Lower lobe of right lung (tissue), 2 donors: ENCODE measurements at regions not wholly inside any gene's neighbourhood (a gene's known extent, or its start where the extent isn't known, plus 50 kb on each side); places are given as distances from the start of the nearest gene placed in this dataset.
"Not testable (repeated sequence)": the region's sequence is repeated elsewhere in the genome, so short reads cannot be mapped to it uniquely, and the experiment has no call there.

Source experiments
- ATAC-seq, 2 donors: fragments of 200-7000 bp; cut with Tn5 transposase; one replicate each; pipeline ENCODE4 v1.9.1; 2020 to 2022; ENCODE audit warnings: mild to moderate bottlenecking in 2 of 2, moderate library complexity in 2 of 2
- DNase-seq: peaks from one replicate; pipeline ENCODE4 v3.0.0-alpha.2; 2020
- H3K27ac ChIP-seq: fragments of 200-600 bp; one replicate; pipeline ENCODE4 v1.8.0; 2022
- H3K27me3 ChIP-seq: fragments of 200-600 bp; one replicate; pipeline ENCODE4 v1.8.0; 2022; ENCODE audit warnings: low read depth
- H3K36me3 ChIP-seq: fragments of 200-600 bp; one replicate; pipeline ENCODE4 v1.8.0; 2022; ENCODE audit warnings: mild to moderate bottlenecking
- H3K4me1 ChIP-seq: fragments of 200-600 bp; one replicate; pipeline ENCODE4 v1.8.0; 2022
- H3K4me3 ChIP-seq: fragments of 200-600 bp; one replicate; pipeline ENCODE4 v1.8.0; 2022; ENCODE audit warnings: mild to moderate bottlenecking
- H3K9me3 ChIP-seq: fragments of 200-600 bp; one replicate; pipeline ENCODE4 v1.8.0; 2022
- CTCF ChIP-seq: fragments of 200-600 bp; IDR thresholded peaks from one replicate; pipeline ENCODE4 v1.8.0; 2022; ENCODE audit warnings: antibody characterized with exemption, mild to moderate bottlenecking
- intact Hi-C: fragments of 100-400 bp; cut with DNase I; formaldehyde crosslinking; loops from one replicate; pipeline ENCODE4 v1.11.0; 2022
- donor health status: DM: no; HTN: yes; CAD: no; lungs with severe emphysema.

GRCh38 chr1:178607718-178608408 lies 95.0 kb downstream of the TEX35 start:
- no peak overlapping the region for H3K4me3 ChIP-seq
- intact Hi-C loops, result no loop called here
- H3K27ac ChIP-seq, result no peak overlapping the region
- no peak for TF ChIP-seq CTCF
- no peaks in the 10 kb centered on the region for H3K36me3 ChIP-seq
- no peaks in the 10 kb centered on the region for H3K9me3 ChIP-seq
- DNase-seq (no peak), ATAC-seq (peak in 1 of 2 donors; percentile 32)
- H3K4me1 ChIP-seq, result peaks cover 10% of the 10 kb centered on the region
- H3K27me3 ChIP-seq, result no peaks in the 10 kb centered on the region

GRCh38 chr1:178609015-178609414 lies 96.1 kb downstream of the TEX35 start:
- Histone ChIP-seq H3K4me1 (peaks cover 10% of the 10 kb centered on the region), H3K9me3 (no peaks in the 10 kb centered on the region), H3K27ac (no peak overlapping the region), H3K36me3 (no peaks in the 10 kb centered on the region), H3K4me3 (no peak overlapping the region), H3K27me3 (no peaks in the 10 kb centered on the region)
- no peak for DNase-seq
- no peak for ATAC-seq
- TF ChIP-seq CTCF, result no peak
- intact Hi-C loops, result no loop called here

GRCh38 chr1:178610690-178611410 lies 97.9 kb downstream of the TEX35 start:
- intact Hi-C loops, H3K9me3 ChIP-seq, H3K27ac ChIP-seq, ATAC-seq, H3K4me3 ChIP-seq, H3K27me3 ChIP-seq, DNase-seq, H3K36me3 ChIP-seq: not testable (repeated sequence)
- H3K4me1 ChIP-seq, result peaks cover 10% of the 10 kb centered on the region

- H3K4me3 ChIP-seq, result no peak overlapping the region
- no peak overlapping the region for H3K27ac ChIP-seq
- no peaks in the 10 kb centered on the region for H3K36me3 ChIP-seq
- no peak for TF ChIP-seq CTCF
- intact Hi-C loops, result no loop called here
- peaks cover 10% of the 10 kb centered on the region for H3K4me1 ChIP-seq
- no peak for ATAC-seq
- no peak for DNase-seq
- no peaks in the 10 kb centered on the region for H3K27me3 ChIP-seq
- no peaks in the 10 kb centered on the region for H3K9me3 ChIP-seq
Measured at GRCh38 chr1:178612261-178612660, 99.4 kb downstream of the TEX35 start.

- H3K9me3 ChIP-seq, result no peaks in the 10 kb centered on the region
- H3K36me3 ChIP-seq, result no peaks in the 10 kb centered on the region
- ATAC-seq, result no peak
- H3K4me3 ChIP-seq, result no peak overlapping the region
- intact Hi-C loops, result no loop called here
- TF ChIP-seq CTCF, result no peak
- no peaks in the 10 kb centered on the region for H3K27me3 ChIP-seq
- no peak overlapping the region for H3K27ac ChIP-seq
- peaks cover 5% of the 10 kb centered on the region for H3K4me1 ChIP-seq
- no peak for DNase-seq
Measured at GRCh38 chr1:178613271-178613945, 100.5 kb downstream of the TEX35 start.

- no peak for ATAC-seq
- no peaks in the 10 kb centered on the region for H3K9me3 ChIP-seq
- H3K27ac ChIP-seq, result no peak overlapping the region
- no peak for TF ChIP-seq CTCF
- DNase-seq, result no peak
- H3K36me3 ChIP-seq, result no peaks in the 10 kb centered on the region
- no peaks in the 10 kb centered on the region for H3K4me1 ChIP-seq
- H3K4me3 ChIP-seq, result no peak overlapping the region
- H3K27me3 ChIP-seq, result no peaks in the 10 kb centered on the region
- intact Hi-C loops, result no loop called here
Measured at GRCh38 chr1:178614286-178614685, 101.4 kb downstream of the TEX35 start.
